Vagina (tissue), 2 donors: ENCODE measurements at regions not wholly inside any gene's neighbourhood (a gene's known extent, or its start where the extent isn't known, plus 50 kb on each side); places are given as distances from the start of the nearest gene placed in this dataset.

Experiments
- DNase-seq, 2 donors: peaks; one replicate each; pipeline ENCODE4 v3.0.0-alpha.2; 2017; ENCODE audit errors: extremely low spot score in 2 of 2
- H3K27ac ChIP-seq: fragments of 200-600 bp; sonication (generic); one replicate; pipeline ENCODE4 v1.5.1; 2019
- H3K27me3 ChIP-seq: fragments of 200-600 bp; sonication (generic); one replicate; pipeline ENCODE4 v1.5.1; 2019
- H3K36me3 ChIP-seq, 2 donors: fragments of 200-600 bp; sonication (generic); one replicate each; pipeline ENCODE4 v1.5.1; 2017 to 2019
- H3K4me1 ChIP-seq: fragments of 200-600 bp; sonication (generic); one replicate; pipeline ENCODE4 v1.5.1; 2019
- H3K4me3 ChIP-seq, 2 donors: fragments of 200-600 bp; sonication (generic); 1 replicate in 1 of 2; 2 replicates in 1 of 2; pipeline ENCODE4 v1.5.1; 2016 to 2019
- H3K9me3 ChIP-seq: fragments of 200-600 bp; sonication (generic); one replicate; pipeline ENCODE4 v1.5.1; 2019
- POLR2A ChIP-seq, 2 donors: fragments of 450-650 bp; IDR thresholded peaks; one replicate each; pipeline ENCODE4 v1.6.1; 2017; ENCODE audit warnings: antibody characterized with exemption in 2 of 2, mild to moderate bottlenecking in 2 of 2, moderate library complexity in 2 of 2
- POLR2AphosphoS5 ChIP-seq, 2 donors: sonication (generic); formaldehyde crosslinking; IDR thresholded peaks; one replicate each; pipeline ENCODE4 v1.9.0; 2017; ENCODE audit warnings: antibody characterized with exemption in 2 of 2, mild to moderate bottlenecking in 2 of 2, low read depth in 1 of 2; ENCODE audit not compliant: insufficient read depth in 1 of 2
- intact Hi-C: fragments of 100-400 bp; cut with DNase I; formaldehyde crosslinking; loops from one replicate; pipeline ENCODE4 v1.15.1; 2023
- TF ChIP-seq, protein P1 (sequence below), 3 experiments: fragments of 450-650 bp in 2 of 3; fragments of 200-600 bp in 1 of 3; sonication (generic) in 1 of 3; IDR thresholded peaks; one replicate each; pipeline ENCODE4 v1.5.1; 2017 to 2019; ENCODE audit warnings: antibody characterized with exemption in 3 of 3, mild to moderate bottlenecking in 2 of 3, moderate library complexity in 2 of 3

DNA sequence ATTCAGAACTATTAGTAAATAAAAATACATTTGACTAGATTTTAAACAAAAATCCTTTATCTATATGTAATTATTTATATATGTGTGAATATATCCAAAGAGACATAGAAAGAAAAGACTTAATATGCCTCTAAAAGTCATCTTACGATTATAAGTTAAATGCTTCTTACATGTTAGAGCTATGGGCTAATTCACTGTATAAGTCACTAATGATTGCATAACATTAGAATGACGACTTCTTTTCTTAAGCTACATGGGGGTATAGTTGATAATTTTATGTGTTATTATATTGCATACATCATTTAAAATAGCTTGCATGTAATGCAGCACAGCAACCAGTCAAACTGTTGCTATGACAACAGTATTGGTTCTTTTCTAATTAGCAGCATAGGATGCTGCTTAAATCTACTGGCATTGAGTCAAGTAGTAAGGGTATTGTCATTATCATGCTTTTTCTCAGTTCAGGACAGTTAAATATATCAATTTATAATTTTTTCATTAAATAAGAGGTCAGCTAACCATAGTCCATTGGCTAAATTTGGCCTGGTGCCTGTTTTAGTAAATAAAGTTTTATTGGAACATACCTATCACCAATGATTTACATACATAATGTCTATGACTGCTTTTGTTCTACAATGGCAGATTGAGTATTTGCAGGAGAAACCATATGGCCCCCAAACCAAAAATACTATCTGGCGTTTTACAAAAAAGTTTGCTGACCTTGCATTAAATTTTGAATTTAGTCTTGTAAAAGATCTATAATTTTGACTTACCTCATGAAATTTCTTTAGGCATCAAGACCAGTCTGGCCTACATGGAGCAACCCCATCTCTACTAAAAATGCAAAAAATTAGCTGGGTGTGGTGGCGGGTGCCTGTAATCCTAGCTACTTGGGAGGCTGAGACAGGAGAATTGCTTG is 207.7 kb upstream of the ZSWIM2 start:
- TF ChIP-seq, protein P1, sequence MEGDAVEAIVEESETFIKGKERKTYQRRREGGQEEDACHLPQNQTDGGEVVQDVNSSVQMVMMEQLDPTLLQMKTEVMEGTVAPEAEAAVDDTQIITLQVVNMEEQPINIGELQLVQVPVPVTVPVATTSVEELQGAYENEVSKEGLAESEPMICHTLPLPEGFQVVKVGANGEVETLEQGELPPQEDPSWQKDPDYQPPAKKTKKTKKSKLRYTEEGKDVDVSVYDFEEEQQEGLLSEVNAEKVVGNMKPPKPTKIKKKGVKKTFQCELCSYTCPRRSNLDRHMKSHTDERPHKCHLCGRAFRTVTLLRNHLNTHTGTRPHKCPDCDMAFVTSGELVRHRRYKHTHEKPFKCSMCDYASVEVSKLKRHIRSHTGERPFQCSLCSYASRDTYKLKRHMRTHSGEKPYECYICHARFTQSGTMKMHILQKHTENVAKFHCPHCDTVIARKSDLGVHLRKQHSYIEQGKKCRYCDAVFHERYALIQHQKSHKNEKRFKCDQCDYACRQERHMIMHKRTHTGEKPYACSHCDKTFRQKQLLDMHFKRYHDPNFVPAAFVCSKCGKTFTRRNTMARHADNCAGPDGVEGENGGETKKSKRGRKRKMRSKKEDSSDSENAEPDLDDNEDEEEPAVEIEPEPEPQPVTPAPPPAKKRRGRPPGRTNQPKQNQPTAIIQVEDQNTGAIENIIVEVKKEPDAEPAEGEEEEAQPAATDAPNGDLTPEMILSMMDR (IDR thresholded peaks at IDR 0.05): no peak
- TF ChIP-seq POLR2A (IDR thresholded peaks at IDR 0.05) (no peak), POLR2AphosphoS5 (IDR thresholded peaks at IDR 0.05; ENCODE audit: insufficient read depth in 1 of 2, low read depth in 1 of 2) (no peak)
- H3K36me3 ChIP-seq: no peaks in the 10 kb centered on the region
- no peak overlapping the region for H3K27ac ChIP-seq
- intact Hi-C loops: no loop called here
- no peaks in the 10 kb centered on the region for H3K4me1 ChIP-seq
- H3K9me3 ChIP-seq: no peaks in the 10 kb centered on the region
- no peak for DNase-seq
- H3K4me3 ChIP-seq: no peak overlapping the region
- H3K27me3 ChIP-seq: no peaks in the 10 kb centered on the region

DNA sequence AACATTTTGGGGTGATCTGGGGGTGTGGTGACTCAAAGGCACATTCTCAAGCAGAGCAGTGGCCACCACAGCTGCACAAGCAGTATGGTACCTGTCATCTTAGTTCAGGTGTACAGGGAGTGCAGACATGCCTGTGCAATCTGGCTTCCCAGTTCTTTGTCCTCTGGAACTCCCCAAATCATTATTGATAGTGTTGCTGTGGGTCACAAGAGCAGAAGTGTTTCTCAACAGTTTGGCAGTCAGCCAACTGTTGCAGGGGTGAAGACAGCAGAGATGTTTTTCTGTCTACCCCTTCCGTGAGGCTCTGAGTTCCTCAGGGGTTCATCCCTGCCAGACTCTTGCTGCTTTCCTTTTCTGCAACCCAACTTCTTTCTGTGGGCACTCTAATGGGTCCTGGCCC is 206.5 kb upstream of the ZSWIM2 start:
- Histone ChIP-seq H3K4me3 (no peak overlapping the region), H3K36me3 (no peaks in the 10 kb centered on the region), H3K4me1 (no peaks in the 10 kb centered on the region), H3K9me3 (no peaks in the 10 kb centered on the region), H3K27me3 (no peaks in the 10 kb centered on the region), H3K27ac (no peak overlapping the region)
- TF ChIP-seq POLR2A (IDR thresholded peaks at IDR 0.05): no peak
- TF ChIP-seq, protein P1 (IDR thresholded peaks at IDR 0.05): no peak
- no peak for TF ChIP-seq POLR2AphosphoS5 (IDR thresholded peaks at IDR 0.05; ENCODE audit: insufficient read depth in 1 of 2, low read depth in 1 of 2)
- intact Hi-C loops: no loop called here
- DNase-seq: no peak

DNA sequence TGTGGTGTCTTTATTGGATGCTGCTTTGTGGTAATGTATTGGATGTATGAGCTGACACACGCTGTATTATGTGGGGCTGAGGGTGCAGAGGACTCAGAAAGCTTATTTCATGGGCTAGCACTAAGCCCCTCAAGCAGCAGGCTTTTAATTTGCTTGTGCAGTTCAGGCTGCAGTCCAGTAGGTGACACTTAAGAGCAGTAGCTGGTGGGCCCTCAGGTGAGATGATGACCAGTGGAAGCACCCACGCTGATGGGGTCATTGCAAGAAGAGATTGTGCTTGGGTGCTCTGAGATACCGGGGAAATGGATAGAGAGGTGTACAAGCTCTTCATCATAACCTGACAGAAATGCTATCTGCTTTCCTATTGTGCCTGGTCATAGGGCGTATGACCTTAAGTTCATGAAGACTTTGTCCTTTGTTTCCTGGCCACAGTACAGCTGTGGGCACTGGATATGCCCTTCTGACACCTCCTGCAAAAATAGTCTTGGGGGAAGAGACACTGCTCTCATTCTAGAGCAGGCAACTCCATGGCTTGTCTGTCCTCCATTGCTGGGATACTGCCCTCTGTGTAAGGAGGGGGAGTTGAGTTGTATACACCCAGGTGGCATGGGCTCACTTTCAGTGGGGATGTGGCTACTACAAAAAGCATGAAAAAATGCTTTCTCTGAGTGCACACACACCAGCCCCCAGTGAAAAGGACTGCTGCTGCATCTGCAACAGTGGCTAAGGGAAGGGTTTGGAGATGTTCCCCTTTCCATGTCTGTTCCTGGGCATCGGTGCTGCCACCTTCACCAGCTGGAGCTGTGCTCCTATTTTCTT is 205.7 kb upstream of the ZSWIM2 start:
- Histone ChIP-seq H3K9me3 (no peaks in the 10 kb centered on the region), H3K4me1 (no peaks in the 10 kb centered on the region), H3K4me3 (no peak overlapping the region), H3K27me3 (no peaks in the 10 kb centered on the region), H3K36me3 (no peaks in the 10 kb centered on the region), H3K27ac (no peak overlapping the region)
- intact Hi-C loops: no loop called here
- DNase-seq: no peak
- TF ChIP-seq POLR2AphosphoS5 (IDR thresholded peaks at IDR 0.05; ENCODE audit: insufficient read depth in 1 of 2, low read depth in 1 of 2) (no peak), POLR2A (IDR thresholded peaks at IDR 0.05) (no peak)
- TF ChIP-seq, protein P1 (IDR thresholded peaks at IDR 0.05): no peak

DNA sequence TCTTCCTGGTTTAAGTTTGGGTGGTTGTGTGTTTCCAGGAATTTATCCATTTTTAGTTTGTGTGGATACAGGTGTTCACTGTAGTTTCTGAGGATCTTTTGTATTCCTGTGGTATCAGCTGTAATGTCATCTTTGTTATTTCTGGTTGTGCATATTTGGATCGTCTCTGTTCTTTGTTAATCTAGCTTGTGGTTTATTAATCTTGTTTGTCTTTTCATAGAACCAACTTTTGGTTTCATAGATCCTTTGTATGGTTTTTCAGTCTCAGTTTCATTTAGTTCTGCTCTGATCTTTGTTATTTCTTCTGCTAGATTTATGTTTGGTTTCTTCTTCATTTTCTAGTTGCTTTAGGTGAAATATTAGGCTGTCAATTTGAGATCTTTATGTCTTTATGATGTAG is 202.4 kb upstream of the ZSWIM2 start:
- no peak overlapping the region for H3K4me3 ChIP-seq
- no peak overlapping the region for H3K27ac ChIP-seq
- no peaks in the 10 kb centered on the region for H3K36me3 ChIP-seq
- TF ChIP-seq POLR2A (IDR thresholded peaks at IDR 0.05) (no peak), POLR2AphosphoS5 (IDR thresholded peaks at IDR 0.05; ENCODE audit: insufficient read depth in 1 of 2, low read depth in 1 of 2) (no peak)
- intact Hi-C loops: no loop called here
- DNase-seq: no peak
- H3K4me1 ChIP-seq: no peaks in the 10 kb centered on the region
- H3K9me3 ChIP-seq: no peaks in the 10 kb centered on the region
- no peaks in the 10 kb centered on the region for H3K27me3 ChIP-seq

DNA sequence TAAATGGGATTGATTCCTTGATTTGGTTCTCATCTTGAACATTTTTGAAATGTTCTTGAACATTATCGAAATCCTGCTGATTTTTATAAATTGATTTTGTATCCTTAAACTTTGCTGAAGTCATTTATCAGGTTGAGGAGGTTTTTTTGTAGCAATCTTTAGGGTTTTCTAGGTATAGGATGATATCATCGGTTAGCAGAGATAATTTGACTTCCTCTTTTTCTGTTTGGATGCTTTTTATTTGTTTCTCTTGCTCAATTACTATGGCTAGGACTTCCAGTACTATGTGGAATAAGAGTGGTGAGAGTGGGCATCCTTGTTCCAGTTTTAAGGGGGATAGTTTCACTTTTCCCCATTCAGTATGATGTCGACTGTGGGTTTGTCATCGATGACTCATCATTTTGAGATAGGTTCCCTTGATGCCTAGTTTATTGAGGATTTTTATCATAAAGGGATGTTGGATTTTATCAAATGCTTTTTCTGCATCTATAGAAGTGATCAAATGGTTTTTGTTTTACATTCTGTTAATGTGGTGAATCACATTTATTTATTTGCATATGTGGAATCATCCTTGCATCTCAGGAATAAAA is 201.5 kb upstream of the ZSWIM2 start:
- Histone ChIP-seq H3K9me3 (no peaks in the 10 kb centered on the region), H3K27ac (no peak overlapping the region), H3K4me3 (no peak overlapping the region), H3K4me1 (no peaks in the 10 kb centered on the region), H3K36me3 (no peaks in the 10 kb centered on the region), H3K27me3 (no peaks in the 10 kb centered on the region)
- TF ChIP-seq POLR2AphosphoS5 (IDR thresholded peaks at IDR 0.05; ENCODE audit: insufficient read depth in 1 of 2, low read depth in 1 of 2) (no peak), POLR2A (IDR thresholded peaks at IDR 0.05) (no peak)
- TF ChIP-seq, protein P1 (IDR thresholded peaks at IDR 0.05): no peak
- no peak for DNase-seq
- intact Hi-C loops: no loop called here
